NCI-H748 (cell line): ENCODE measurements at regions not wholly inside any gene's neighbourhood (a gene's known extent, or its start where the extent isn't known, plus 50 kb on each side); places are given as distances from the start of the nearest gene placed in this dataset.

Source experiments
- DNase-seq: peaks from one replicate; lab custom pipeline; 2025; ENCODE audit not compliant: unreplicated experiment; lab: John Stamatoyannopoulos, UW

DNA sequence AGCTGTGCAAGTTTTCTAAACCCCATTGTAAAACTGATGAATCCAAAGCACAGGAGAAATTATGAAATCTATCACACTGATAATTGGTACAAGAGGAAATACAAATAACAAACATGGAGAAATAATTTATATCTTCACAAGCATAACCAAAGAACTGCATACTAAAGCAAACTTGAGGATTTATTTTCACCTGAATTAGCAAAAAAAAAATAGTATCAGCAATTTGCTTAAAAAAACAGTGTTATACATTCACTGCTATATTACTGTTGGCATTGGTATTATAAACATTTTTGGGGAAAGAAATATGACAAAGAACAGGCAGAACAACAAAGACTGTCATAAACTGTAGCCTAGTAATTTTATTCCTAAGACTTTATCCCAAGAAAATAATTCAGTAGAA, 230.8 kb upstream of the NRP1 start:
- no peak for DNase-seq

DNA sequence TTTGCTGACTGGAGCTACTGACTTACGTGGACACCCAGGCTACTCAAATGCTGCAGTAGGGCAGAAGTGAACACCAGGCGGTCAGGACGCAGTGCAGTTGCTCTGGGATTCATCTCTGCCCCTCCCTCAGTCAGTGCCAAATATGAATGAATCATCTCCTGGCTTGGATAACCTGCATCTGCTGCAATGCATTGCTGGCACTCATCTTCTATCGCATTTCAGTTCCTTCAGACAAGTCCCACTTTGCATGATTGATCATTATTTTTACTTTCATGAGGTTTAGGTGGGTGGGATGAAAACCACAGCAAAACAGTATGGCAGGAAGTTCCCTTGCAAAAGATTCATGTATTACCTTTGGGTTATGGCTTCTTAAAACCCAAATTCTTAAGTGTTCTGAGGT, 224.6 kb upstream of the NRP1 start:
- no peak for DNase-seq

GRCh38 chr10:33557313-33557712, 222.8 kb upstream of the NRP1 start:
- no peak for DNase-seq

DNA sequence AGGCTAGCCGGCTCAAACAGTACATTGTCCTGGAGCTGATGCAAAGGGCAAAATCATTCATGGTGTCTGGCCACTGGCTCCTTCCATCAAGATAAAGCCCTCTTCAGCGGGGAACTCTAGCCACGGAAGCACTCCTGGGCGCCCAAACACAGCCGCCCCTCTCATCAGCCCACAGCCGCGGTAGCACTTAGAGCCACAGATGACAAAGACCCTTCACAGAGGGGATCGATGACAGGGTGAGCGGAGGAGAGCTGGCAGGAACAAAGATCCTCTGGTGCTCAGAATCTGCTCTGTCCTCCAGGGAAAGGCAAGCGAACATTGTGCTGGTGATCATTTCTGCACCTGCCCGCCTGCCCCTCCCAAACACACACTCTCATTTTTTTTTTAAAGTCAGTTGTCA, 222.2 kb upstream of the NRP1 start:
- DNase-seq = peak; percentile 24

GRCh38 chr10:33556103-33556502, 221.6 kb upstream of the NRP1 start:
- no peak for DNase-seq

DNA sequence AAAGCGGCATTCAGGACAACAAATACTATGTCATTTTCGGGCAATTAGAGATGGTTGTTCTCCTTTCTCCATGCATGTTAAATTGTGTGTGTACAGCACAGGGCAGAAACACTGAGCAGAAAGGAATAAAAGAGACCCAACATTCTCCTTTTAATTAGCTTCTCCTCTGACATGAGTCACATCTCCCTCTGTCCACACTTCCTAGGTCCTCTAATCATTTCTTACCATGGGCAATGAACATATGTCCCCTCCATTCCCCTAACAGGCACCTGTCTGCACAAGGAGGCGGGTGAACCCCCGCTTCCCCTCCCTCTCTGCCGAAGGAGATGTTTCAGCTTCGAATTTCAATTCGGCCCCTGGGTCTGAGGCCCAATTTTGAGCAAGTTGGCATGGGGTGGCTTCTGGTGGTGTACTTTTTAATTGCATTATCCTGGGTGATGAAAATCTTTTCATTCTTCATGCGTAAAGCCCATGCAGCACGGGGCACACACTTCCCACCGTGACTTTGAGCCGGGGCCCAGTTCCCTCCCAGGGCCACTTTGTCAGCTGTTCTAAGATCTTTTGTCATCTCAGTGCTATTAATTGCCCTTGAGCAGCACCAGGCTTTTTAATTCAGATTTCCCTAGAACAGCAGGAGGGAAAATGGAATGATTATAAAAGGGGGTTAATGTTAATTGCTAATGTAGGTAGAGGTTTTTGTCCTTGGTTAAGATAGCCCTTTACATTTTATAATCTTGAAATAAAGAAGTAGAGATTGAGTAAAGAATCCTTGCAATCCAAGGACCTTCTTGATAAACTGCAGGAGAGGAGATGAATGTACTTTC, 219.5 kb upstream of the NRP1 start:
- DNase-seq = peak; percentile 18

- DNase-seq = no peak
Observed at GRCh38 chr10:33552290-33552689, 217.8 kb upstream of the NRP1 start.

DNA sequence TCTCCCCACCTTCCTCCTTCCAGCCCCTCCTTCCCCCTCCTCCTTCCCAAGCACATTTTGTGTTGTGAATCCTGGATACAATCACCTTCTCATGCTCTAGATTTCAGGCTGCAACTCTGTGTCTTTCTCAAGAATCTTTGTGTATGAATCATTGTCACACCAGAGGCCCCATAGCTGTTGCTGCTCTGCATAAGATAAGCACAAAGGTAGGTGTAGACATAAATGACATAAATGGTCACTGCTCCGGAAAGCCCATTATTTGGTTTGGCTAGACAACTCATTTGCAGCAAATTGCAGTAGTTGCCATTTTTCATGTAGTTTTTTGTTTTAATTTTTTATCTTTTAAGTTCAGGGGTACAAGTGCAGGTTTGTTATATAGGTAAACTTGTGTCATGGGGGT, 216.3 kb upstream of the NRP1 start:
- no peak for DNase-seq

DNA sequence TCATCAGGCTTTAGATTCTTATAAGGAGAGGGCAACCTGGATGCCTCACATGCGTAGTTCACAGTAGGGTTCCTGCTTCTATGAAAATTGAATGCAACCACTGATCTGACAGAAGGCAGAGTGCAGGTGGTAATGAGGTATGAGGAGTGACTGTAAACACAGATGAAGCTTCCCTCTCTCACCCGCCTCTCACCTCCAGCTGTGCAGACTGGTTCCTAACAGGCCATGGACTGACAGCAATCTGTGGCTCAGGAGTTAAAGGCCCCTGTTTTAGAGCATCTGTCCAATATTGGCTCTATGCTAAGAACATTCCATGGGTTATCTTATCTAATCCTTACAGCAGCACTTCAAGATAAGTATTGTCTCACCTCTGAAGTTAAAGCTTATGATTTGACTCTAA, 213.5 kb upstream of the NRP1 start:
- DNase-seq = peak; percentile 80

DNA sequence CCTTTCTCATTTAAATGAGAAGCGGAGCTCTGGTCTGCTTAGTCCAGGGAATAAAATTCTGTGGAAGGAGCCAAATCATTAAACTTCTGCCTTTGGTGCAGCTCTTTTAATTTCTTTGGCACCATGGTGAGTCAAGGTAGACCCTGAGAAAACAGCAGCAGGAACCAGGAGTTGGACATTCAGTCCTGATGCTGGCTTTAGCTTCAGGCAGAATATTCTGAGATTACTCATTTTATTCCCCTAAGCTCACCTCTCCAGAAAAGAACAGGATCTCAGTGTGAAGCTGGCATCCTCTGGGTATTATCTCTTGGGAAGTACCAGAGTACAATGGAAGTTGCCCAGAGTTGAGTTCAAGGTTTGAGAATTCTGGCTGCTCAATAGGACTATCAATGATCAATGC, 211.6 kb upstream of the NRP1 start:
- no peak for DNase-seq

- no peak for DNase-seq
Observed at GRCh38 chr10:33542752-33543505, 208.5 kb upstream of the NRP1 start.

- no peak for DNase-seq
Observed at GRCh38 chr10:33539116-33539515, 204.6 kb upstream of the NRP1 start.

GRCh38 chr10:33537066-33537465, 202.6 kb upstream of the NRP1 start:
- DNase-seq = no peak

DNA sequence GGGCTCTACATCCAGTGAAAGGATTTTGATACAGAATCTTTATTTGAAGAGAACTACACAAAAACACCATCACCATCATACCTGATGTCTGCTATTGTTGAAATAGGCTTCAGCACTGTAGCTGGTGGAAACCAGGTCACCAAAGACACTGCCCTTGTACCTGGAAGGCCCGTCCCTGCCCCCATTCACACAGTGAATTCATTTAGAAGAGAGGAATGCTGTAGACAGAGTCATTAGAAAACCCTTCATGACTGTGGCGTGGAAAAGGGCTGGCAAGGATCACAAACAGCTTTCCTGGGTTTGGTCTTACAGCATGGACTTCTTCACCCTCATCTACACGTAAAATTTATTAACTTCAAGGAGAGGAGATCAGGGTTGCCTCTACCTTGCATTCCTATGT, 202.0 kb upstream of the NRP1 start:
- DNase-seq = no peak

DNA sequence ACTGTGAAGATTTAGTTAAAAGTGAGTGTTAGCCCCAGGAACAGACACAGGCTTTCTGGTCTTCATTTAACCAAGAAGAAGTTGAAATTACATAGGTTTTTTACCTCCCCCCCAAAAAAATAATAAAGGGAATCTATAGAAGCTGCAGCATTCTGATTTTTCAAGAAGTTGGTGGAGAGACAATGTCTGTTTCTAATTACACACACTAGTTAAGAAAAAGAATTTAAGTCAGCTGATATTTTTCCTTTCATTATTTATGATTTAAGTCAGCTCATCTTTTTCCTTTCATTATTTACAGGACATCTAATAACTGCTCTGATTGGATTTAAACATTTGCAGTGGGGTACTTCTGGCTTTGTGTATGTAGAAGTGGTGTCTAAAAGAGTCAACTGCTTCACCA, 201.4 kb upstream of the NRP1 start:
- DNase-seq = no peak

DNA sequence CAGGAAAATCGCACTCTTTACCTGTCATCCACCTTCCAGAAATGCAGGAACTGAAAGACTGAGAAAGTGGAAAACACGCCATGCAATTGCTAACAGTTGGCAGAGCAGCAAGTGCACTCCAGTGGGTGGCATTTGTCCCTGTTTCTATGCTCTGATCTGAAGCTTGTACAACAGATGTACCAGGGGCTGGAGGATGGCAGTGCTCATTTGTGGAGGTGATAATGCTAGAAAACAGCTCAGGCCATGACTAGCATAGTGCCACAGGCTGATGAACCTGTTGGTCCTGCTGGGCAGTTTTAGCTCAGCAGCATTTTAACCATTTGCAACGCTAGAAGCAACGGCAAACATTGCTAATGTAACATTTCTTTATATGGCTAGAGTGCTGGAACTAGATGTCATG, 199.9 kb upstream of the NRP1 start:
- DNase-seq = no peak

DNA sequence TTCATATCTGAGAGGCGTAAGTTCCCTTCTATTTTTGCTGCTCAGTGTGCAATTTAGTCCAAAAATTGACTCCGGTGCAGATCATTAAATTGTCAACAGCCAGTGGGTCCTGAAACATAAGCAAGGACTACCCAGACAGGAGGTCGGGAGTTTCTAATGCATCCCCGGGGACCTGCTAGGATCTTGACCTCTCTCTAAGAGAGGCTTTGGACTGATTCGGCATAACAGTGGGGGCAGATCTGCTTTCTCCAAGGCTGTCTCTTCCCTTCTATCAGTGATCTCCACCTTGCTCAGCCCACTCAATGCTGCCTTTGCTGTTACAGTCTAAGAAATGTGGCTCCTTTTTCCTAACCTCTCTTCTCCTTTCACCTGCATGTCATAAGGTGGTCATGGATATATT, 199.1 kb upstream of the NRP1 start:
- DNase-seq = no peak

GRCh38 chr10:33532901-33533300, 198.4 kb upstream of the NRP1 start:
- no peak for DNase-seq

DNA sequence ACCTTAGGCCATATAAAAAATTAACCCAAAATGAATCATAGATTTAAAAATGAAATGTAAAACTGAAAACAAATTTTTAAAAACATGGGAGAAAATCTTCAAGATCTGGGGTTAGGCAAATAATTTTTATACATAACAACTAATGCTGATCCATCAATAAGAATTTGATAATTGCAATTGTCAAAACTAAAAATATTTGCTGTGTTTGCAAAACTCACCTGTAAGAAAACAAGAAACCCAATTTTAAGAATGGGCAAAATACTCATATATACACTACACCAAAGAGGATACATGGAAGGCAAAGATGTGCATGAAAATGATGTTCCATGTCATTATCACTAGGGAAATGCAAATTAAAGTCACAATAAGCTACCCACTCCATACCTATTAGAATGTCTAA, 194.8 kb upstream of the NRP1 start:
- DNase-seq = no peak

DNA sequence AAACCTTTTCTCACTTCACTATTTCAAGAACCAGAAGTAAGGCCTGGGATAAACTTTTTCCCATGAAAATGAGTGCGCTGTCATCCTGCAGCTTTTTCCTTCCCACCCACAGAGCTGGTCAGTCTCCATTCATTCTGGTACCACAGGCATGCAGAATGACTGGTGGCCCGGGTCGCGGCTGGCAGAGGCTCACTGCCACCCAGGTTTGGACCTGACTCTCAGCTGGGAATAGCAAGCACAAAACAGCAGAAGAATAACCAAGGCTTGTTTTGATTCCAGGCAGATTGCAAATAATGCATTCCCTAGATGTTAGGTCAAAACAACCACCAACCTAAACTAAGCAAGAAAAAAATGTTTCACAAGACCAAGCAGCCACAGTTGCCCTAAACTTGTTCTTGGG, 190.5 kb upstream of the NRP1 start:
- DNase-seq = no peak

DNA sequence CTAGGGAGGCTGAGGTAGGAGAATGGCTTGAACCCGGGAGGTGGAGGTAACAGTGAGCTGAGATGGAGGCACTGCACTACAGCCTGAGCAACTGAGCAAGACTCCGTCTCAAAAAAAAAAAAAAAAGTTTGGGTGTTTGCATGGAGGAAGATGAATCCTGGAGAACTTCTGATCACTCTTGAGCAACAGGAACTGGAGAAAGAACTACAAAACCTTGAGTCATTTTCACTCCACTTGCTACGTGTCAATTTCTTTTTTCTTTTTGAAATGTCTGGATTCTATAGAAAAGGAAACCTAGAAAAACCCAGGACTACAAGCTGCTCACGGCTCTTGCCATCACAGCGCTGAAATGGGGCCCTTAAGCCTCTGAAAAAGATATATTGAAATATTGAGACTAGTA, 189.6 kb upstream of the NRP1 start:
- DNase-seq = no peak

GRCh38 chr10:33523236-33523792, 188.8 kb upstream of the NRP1 start:
- DNase-seq = no peak
